ENCODE measurements at regions not wholly inside any gene's neighbourhood (a gene's known extent, or its start where the extent isn't known, plus 50 kb on each side); places are given as distances from the start of the nearest gene placed in this dataset.

GRCh38 chr7:68324621-68325020 lies 1273.7 kb upstream of the AUTS2 start:
- Histone ChIP-seq H3K9me3 (ENCODE audit: control insufficient read depth in 2 of 2, insufficient read depth in 1 of 2, low read depth in 1 of 2, low read length in 1 of 2) (no peaks in the 10 kb centered on the region), H3K4me1 (ENCODE audit: control insufficient read depth in 3 of 3, insufficient read depth in 2 of 3, low read depth in 1 of 3, low read length in 2 of 3) (no peaks in the 10 kb centered on the region), H3K27ac (ENCODE audit: low read depth in 1 of 3, low read length in 2 of 3) (no peak overlapping the region), H3K36me3 (ENCODE audit: control insufficient read depth in 3 of 3, insufficient read depth in 2 of 3, low read depth in 1 of 3, low read length in 3 of 3) (no peaks in the 10 kb centered on the region), H3K27me3 (ENCODE audit: control insufficient read depth in 3 of 3, insufficient read depth in 3 of 3, low read length in 3 of 3) (no peaks in the 10 kb centered on the region), H3K4me3 (ENCODE audit: low read depth in 1 of 3, low read length in 3 of 3) (no peak overlapping the region)
- FAIRE-seq (no peak), DNase-seq (no peak)
- 83 to 90% (median 85%) methylated on average over 6 of the region's 6 CpGs for WGBS, 3 donors

- no peak for FAIRE-seq
- no peak overlapping the region for H3K4me3 ChIP-seq (ENCODE audit: low read depth in 1 of 3, low read length in 3 of 3)
- peaks cover 0 to 11% of the 10 kb centered on the region in 2 donors for H3K9me3 ChIP-seq (ENCODE audit: control insufficient read depth in 2 of 2, insufficient read depth in 1 of 2, low read depth in 1 of 2, low read length in 1 of 2)
- H3K36me3 ChIP-seq (ENCODE audit: control insufficient read depth in 3 of 3, insufficient read depth in 2 of 3, low read depth in 1 of 3, low read length in 3 of 3) = no peaks in the 10 kb centered on the region
- H3K27me3 ChIP-seq (ENCODE audit: control insufficient read depth in 3 of 3, insufficient read depth in 3 of 3, low read length in 3 of 3) = no peaks in the 10 kb centered on the region
- H3K27ac ChIP-seq (ENCODE audit: low read depth in 1 of 3, low read length in 2 of 3) = no peak overlapping the region
- no peak for DNase-seq
- WGBS, 3 donors = 90 to 97% (median 96%) methylated on average over 3 of the region's 3 CpGs
- H3K4me1 ChIP-seq (ENCODE audit: control insufficient read depth in 3 of 3, insufficient read depth in 2 of 3, low read depth in 1 of 3, low read length in 2 of 3) = no peaks in the 10 kb centered on the region
These were observed 1264.1 kb upstream of the AUTS2 start for GRCh38 chr7:68334216-68334615.

- H3K4me1 ChIP-seq (ENCODE audit: control insufficient read depth in 3 of 3, insufficient read depth in 2 of 3, low read depth in 1 of 3, low read length in 2 of 3) = no peaks in the 10 kb centered on the region
- no peak overlapping the region for H3K27ac ChIP-seq (ENCODE audit: low read depth in 1 of 3, low read length in 2 of 3)
- H3K9me3 ChIP-seq (ENCODE audit: control insufficient read depth in 2 of 2, insufficient read depth in 1 of 2, low read depth in 1 of 2, low read length in 1 of 2) = peaks cover 0 to 11% of the 10 kb centered on the region in 2 donors
- DNase-seq = no peak
- H3K4me3 ChIP-seq (ENCODE audit: low read depth in 1 of 3, low read length in 3 of 3) = no peak overlapping the region
- 77 to 86% (median 82%) methylated on average over 9 of the region's 9 CpGs for WGBS, 3 donors
- no peak for FAIRE-seq
- H3K36me3 ChIP-seq (ENCODE audit: control insufficient read depth in 3 of 3, insufficient read depth in 2 of 3, low read depth in 1 of 3, low read length in 3 of 3) = no peaks in the 10 kb centered on the region
- no peaks in the 10 kb centered on the region for H3K27me3 ChIP-seq (ENCODE audit: control insufficient read depth in 3 of 3, insufficient read depth in 3 of 3, low read length in 3 of 3)
These were observed 1263.5 kb upstream of the AUTS2 start for GRCh38 chr7:68334636-68335272.

- H3K36me3 ChIP-seq (ENCODE audit: control insufficient read depth in 3 of 3, insufficient read depth in 2 of 3, low read depth in 1 of 3, low read length in 3 of 3) = no peaks in the 10 kb centered on the region
- H3K27ac ChIP-seq (ENCODE audit: low read depth in 1 of 3, low read length in 2 of 3) = no peak overlapping the region
- H3K9me3 ChIP-seq (ENCODE audit: control insufficient read depth in 2 of 2, insufficient read depth in 1 of 2, low read depth in 1 of 2, low read length in 1 of 2) = peaks cover 0 to 4% of the 10 kb centered on the region in 2 donors
- H3K4me3 ChIP-seq (ENCODE audit: low read depth in 1 of 3, low read length in 3 of 3) = no peak overlapping the region
- H3K27me3 ChIP-seq (ENCODE audit: control insufficient read depth in 3 of 3, insufficient read depth in 3 of 3, low read length in 3 of 3) = no peaks in the 10 kb centered on the region
- no peaks in the 10 kb centered on the region for H3K4me1 ChIP-seq (ENCODE audit: control insufficient read depth in 3 of 3, insufficient read depth in 2 of 3, low read depth in 1 of 3, low read length in 2 of 3)
- DNase-seq (no peak), FAIRE-seq (no peak)
- 51 to 58% (median 53%) methylated on average over 8 of the region's 8 CpGs for WGBS, 3 donors
These were observed 1261.7 kb upstream of the AUTS2 start for GRCh38 chr7:68336594-68336993.

- WGBS, 3 donors = 72 to 88% (median 87%) methylated on average over 3 of the region's 3 CpGs
- Histone ChIP-seq H3K27ac (ENCODE audit: low read depth in 1 of 3, low read length in 2 of 3) (no peak overlapping the region), H3K27me3 (ENCODE audit: control insufficient read depth in 3 of 3, insufficient read depth in 3 of 3, low read length in 3 of 3) (no peaks in the 10 kb centered on the region), H3K4me1 (ENCODE audit: control insufficient read depth in 3 of 3, insufficient read depth in 2 of 3, low read depth in 1 of 3, low read length in 2 of 3) (no peaks in the 10 kb centered on the region), H3K36me3 (ENCODE audit: control insufficient read depth in 3 of 3, insufficient read depth in 2 of 3, low read depth in 1 of 3, low read length in 3 of 3) (no peaks in the 10 kb centered on the region), H3K4me3 (ENCODE audit: low read depth in 1 of 3, low read length in 3 of 3) (no peak overlapping the region), H3K9me3 (ENCODE audit: control insufficient read depth in 2 of 2, insufficient read depth in 1 of 2, low read depth in 1 of 2, low read length in 1 of 2) (peaks cover 0 to 4% of the 10 kb centered on the region in 2 donors)
- FAIRE-seq = no peak
- DNase-seq = no peak
These were observed 1249.9 kb upstream of the AUTS2 start for GRCh38 chr7:68348401-68348800.

- FAIRE-seq (no peak), DNase-seq (no peak)
- H3K27ac ChIP-seq (ENCODE audit: low read depth in 1 of 3, low read length in 2 of 3) = no peak overlapping the region
- no peaks in the 10 kb centered on the region for H3K9me3 ChIP-seq (ENCODE audit: control insufficient read depth in 2 of 2, insufficient read depth in 1 of 2, low read depth in 1 of 2, low read length in 1 of 2)
- no peaks in the 10 kb centered on the region for H3K27me3 ChIP-seq (ENCODE audit: control insufficient read depth in 3 of 3, insufficient read depth in 3 of 3, low read length in 3 of 3)
- no peaks in the 10 kb centered on the region for H3K4me1 ChIP-seq (ENCODE audit: control insufficient read depth in 3 of 3, insufficient read depth in 2 of 3, low read depth in 1 of 3, low read length in 2 of 3)
- H3K4me3 ChIP-seq (ENCODE audit: low read depth in 1 of 3, low read length in 3 of 3) = no peak overlapping the region
- no peaks in the 10 kb centered on the region for H3K36me3 ChIP-seq (ENCODE audit: control insufficient read depth in 3 of 3, insufficient read depth in 2 of 3, low read depth in 1 of 3, low read length in 3 of 3)
- 67 to 79% (median 73%) methylated on average over 7 of the region's 7 CpGs for WGBS, 3 donors
These were observed 1235.3 kb upstream of the AUTS2 start for GRCh38 chr7:68362745-68363518.

GRCh38 chr7:68364886-68365625 lies 1233.2 kb upstream of the AUTS2 start:
- Histone ChIP-seq H3K4me3 (ENCODE audit: low read depth in 1 of 3, low read length in 3 of 3) (no peak overlapping the region), H3K36me3 (ENCODE audit: control insufficient read depth in 3 of 3, insufficient read depth in 2 of 3, low read depth in 1 of 3, low read length in 3 of 3) (no peaks in the 10 kb centered on the region), H3K4me1 (ENCODE audit: control insufficient read depth in 3 of 3, insufficient read depth in 2 of 3, low read depth in 1 of 3, low read length in 2 of 3) (no peaks in the 10 kb centered on the region), H3K27ac (ENCODE audit: low read depth in 1 of 3, low read length in 2 of 3) (no peak overlapping the region), H3K9me3 (ENCODE audit: control insufficient read depth in 2 of 2, insufficient read depth in 1 of 2, low read depth in 1 of 2, low read length in 1 of 2) (no peaks in the 10 kb centered on the region), H3K27me3 (ENCODE audit: control insufficient read depth in 3 of 3, insufficient read depth in 3 of 3, low read length in 3 of 3) (no peaks in the 10 kb centered on the region)
- DNase-seq (no peak), FAIRE-seq (no peak)
- 48 to 61% (median 50%) methylated on average over 5 of the region's 5 CpGs for WGBS, 3 donors

GRCh38 chr7:68371985-68372384 lies 1226.3 kb upstream of the AUTS2 start:
- no peaks in the 10 kb centered on the region for H3K9me3 ChIP-seq (ENCODE audit: control insufficient read depth in 2 of 2, insufficient read depth in 1 of 2, low read depth in 1 of 2, low read length in 1 of 2)

More at GRCh38 chr7:68371985-68372384, 1226.3 kb upstream of the AUTS2 start:
- no peaks in the 10 kb centered on the region for H3K4me1 ChIP-seq (ENCODE audit: control insufficient read depth in 3 of 3, insufficient read depth in 2 of 3, low read depth in 1 of 3, low read length in 2 of 3)
- no peaks in the 10 kb centered on the region for H3K27me3 ChIP-seq (ENCODE audit: control insufficient read depth in 3 of 3, insufficient read depth in 3 of 3, low read length in 3 of 3)
- FAIRE-seq (no peak), DNase-seq (no peak)
- 50 to 63% (median 60%) methylated on average over 7 of the region's 7 CpGs for WGBS, 3 donors
- H3K36me3 ChIP-seq (ENCODE audit: control insufficient read depth in 3 of 3, insufficient read depth in 2 of 3, low read depth in 1 of 3, low read length in 3 of 3) = no peaks in the 10 kb centered on the region
- no peak overlapping the region for H3K27ac ChIP-seq (ENCODE audit: low read depth in 1 of 3, low read length in 2 of 3)
- H3K4me3 ChIP-seq (ENCODE audit: low read depth in 1 of 3, low read length in 3 of 3) = no peak overlapping the region

All from small intestine (tissue), 7 donors.